H1 (cell line): ENCODE measurements at regions not wholly inside any gene's neighbourhood (a gene's known extent, or its start where the extent isn't known, plus 50 kb on each side); places are given as distances from the start of the nearest gene placed in this dataset.

Experiments
- CHD7 ChIP-seq: fragments of 300-600 bp; sonication (generic); IDR thresholded peaks from 2 replicates; pipeline ENCODE4 v1.7.1; 2012; ENCODE audit warnings: low read length, moderate library complexity, mild to moderate bottlenecking, inconsistent platforms; ENCODE audit not compliant: insufficient replicate concordance
- CREB1 ChIP-seq: IDR thresholded peaks from 2 replicates; pipeline ENCODE4 v1.6.1; 2012; ENCODE audit warnings: inconsistent platforms
- CTBP2 ChIP-seq: IDR thresholded peaks from 2 replicates; pipeline ENCODE4 v1.7.0; 2011; ENCODE audit warnings: borderline replicate concordance, mild to moderate bottlenecking, moderate library complexity, mixed read lengths, low read length; ENCODE audit not compliant: insufficient read depth, insufficient read length
- HDAC2 ChIP-seq, 2 experiments: fragments of 300-600 bp in 1 of 2; sonication (generic) in 1 of 2; IDR thresholded peaks; 2 replicates each; pipeline ENCODE4 v1.6.1; 2011 to 2012; ENCODE audit warnings: low read depth in 2 of 2, low read length in 2 of 2, mild to moderate bottlenecking in 2 of 2, moderate library complexity in 2 of 2, borderline replicate concordance in 1 of 2, inconsistent platforms in 1 of 2
- KDM1A ChIP-seq: fragments of 200-600, 300-600 bp; sonication (generic); IDR thresholded peaks from 2 replicates; pipeline ENCODE4 v1.7.1; 2016; ENCODE audit warnings: mild to moderate bottlenecking, low read length, borderline replicate concordance
- NRF1 ChIP-seq: IDR thresholded peaks from 2 replicates; pipeline ENCODE4 v1.6.1; 2011; ENCODE audit warnings: mild to moderate bottlenecking, low read depth, low read length, improper control_type of control experiment

- TF ChIP-seq NRF1 = no peak
- TF ChIP-seq HDAC2 (IDR thresholded peaks at IDR 0.05; ENCODE audit: borderline replicate concordance in 1 of 2, low read depth in 2 of 2, low read length in 2 of 2) = no peak
- TF ChIP-seq CTBP2 = no peak
- no peak for TF ChIP-seq CREB1
- no peak for TF ChIP-seq KDM1A
- TF ChIP-seq CHD7 = no peak
These were observed 282.3 kb upstream of the MAD2L1 start (continued) for GRCh38 chr4:120348948-120349347.
